ENCODE measurements at regions not wholly inside any gene's neighbourhood (a gene's known extent, or its start where the extent isn't known, plus 50 kb on each side); places are given as distances from the start of the nearest gene placed in this dataset.

- TF ChIP-seq CTCF (IDR thresholded peaks at IDR 0.05; ENCODE audit: insufficient read depth, low read depth, low read length) (no peak), EZH2 (IDR thresholded peaks at IDR 0.05; ENCODE audit: insufficient read depth, low read length) (no peak)
These were observed 84.2 kb upstream of the GRIN2B start for GRCh38 chr12:14065616-14066015.
